SK-N-SH (cell line): ENCODE measurements at regions not wholly inside any gene's neighbourhood (a gene's known extent, or its start where the extent isn't known, plus 50 kb on each side); places are given as distances from the start of the nearest gene placed in this dataset.

ENCODE experiments used
- CTCF ChIA-PET: fragments of 300-600, 350-600 bp; formaldehyde crosslinking; extraction: SDS; loops from one replicate; lab custom pipeline; 2021; lab: Yijun Ruan, JAX
- POLR2A ChIA-PET: fragments of 350-600 bp; sonication (Branson Sonifier 250); formaldehyde crosslinking; extraction: SDS; loops from one replicate; lab custom pipeline; 2020; ENCODE audit warnings: antibody characterized with exemption, inconsistent platforms; lab: Yijun Ruan, JAX
- DNase-seq: peaks from one replicate; pipeline ENCODE4 v3.0.0; 2012
- H2AFZ ChIP-seq: fragments of 200-600 bp; sonication (generic); 2 replicates; pipeline ENCODE4 v1.8.1; 2016; ENCODE audit warnings: antibody characterized with exemption, mild to moderate bottlenecking, low read depth
- H3F3A ChIP-seq: fragments of 200-600 bp; sonication (generic); replicated peaks from 2 replicates; pipeline ENCODE3; 2016; ENCODE audit warnings: antibody characterized with exemption, mild to moderate bottlenecking; ENCODE audit not compliant: insufficient read depth
- H3K27ac ChIP-seq, 2 experiments: fragments of 200-500 bp in 1 of 2; fragments of 200-600 bp in 1 of 2; sonication (Bioruptor generic) in 1 of 2; sonication (generic), shearing (Covaris generic) in 1 of 2; 2 replicates each; pipeline versions ENCODE4 v1.5.1 to v1.6.1; 2014 to 2016; ENCODE audit warnings: low read depth in 2 of 2, inconsistent platforms in 1 of 2, low read length in 1 of 2, mild to moderate bottlenecking in 1 of 2, mixed read lengths in 1 of 2
- H3K27me3 ChIP-seq: fragments of 200-600 bp; sonication (generic), shearing (Covaris generic); 2 replicates; pipeline ENCODE4 v1.6.1; 2016; ENCODE audit warnings: mixed run types; ENCODE audit not compliant: insufficient read depth
- H3K36me3 ChIP-seq, 2 experiments: fragments of 200-500 bp in 1 of 2; fragments of 200-600 bp in 1 of 2; sonication (Bioruptor generic) in 1 of 2; sonication (generic) in 1 of 2; replicated peaks in 1 of 2; 2 replicates each; pipeline versions ENCODE3 to v1.5.1; 2014 to 2016; ENCODE audit warnings: low read length in 1 of 2, mild to moderate bottlenecking in 1 of 2; ENCODE audit not compliant: insufficient read depth in 2 of 2, control insufficient read depth in 1 of 2
- H3K4me1 ChIP-seq, 2 experiments: fragments of 200-500 bp in 1 of 2; fragments of 200-600 bp in 1 of 2; sonication (Bioruptor generic) in 1 of 2; sonication (generic), shearing (Covaris generic) in 1 of 2; 2 replicates each; pipeline versions ENCODE4 v1.5.1 to v1.6.1; 2014 to 2016; ENCODE audit warnings: low read depth in 1 of 2, low read length in 1 of 2, mixed run types in 1 of 2; ENCODE audit not compliant: insufficient read depth in 2 of 2, control insufficient read depth in 1 of 2
- H3K4me2 ChIP-seq: fragments of 200-600 bp; sonication (generic), shearing (Covaris generic); 2 replicates; pipeline ENCODE4 v1.6.1; 2017; ENCODE audit warnings: mixed run types
- H3K4me3 ChIP-seq, 2 experiments: fragments of 200-500 bp in 1 of 2; fragments of 200-600 bp in 1 of 2; sonication (Bioruptor generic) in 1 of 2; sonication (generic), shearing (Covaris generic) in 1 of 2; 2 replicates each; pipeline versions ENCODE4 v1.5.1 to v1.8.1; 2014 to 2016; ENCODE audit warnings: low read depth in 2 of 2, inconsistent platforms in 1 of 2, low read length in 1 of 2, mild to moderate bottlenecking in 1 of 2, mixed read lengths in 1 of 2, moderate library complexity in 1 of 2
- H3K79me2 ChIP-seq: fragments of 200-600 bp; sonication (generic); 2 replicates; pipeline ENCODE4 v1.8.1; 2017; ENCODE audit warnings: mild to moderate bottlenecking; ENCODE audit not compliant: insufficient read depth
- H3K9ac ChIP-seq: fragments of 200-600 bp; sonication (generic); 2 replicates; pipeline ENCODE4 v1.6.1; 2017; ENCODE audit warnings: mixed run types
- H3K9me2 ChIP-seq: fragments of 200-600 bp; sonication (generic); 2 replicates; pipeline ENCODE4 v1.6.1; 2017; ENCODE audit warnings: mixed run types
- H3K9me3 ChIP-seq: fragments of 200-600 bp; sonication (generic); 2 replicates; pipeline ENCODE4 v1.6.1; 2017; ENCODE audit warnings: mixed run types, mild to moderate bottlenecking, moderate library complexity
- H4K20me1 ChIP-seq: fragments of 200-600 bp; sonication (generic); 2 replicates; pipeline ENCODE4 v1.6.1; 2017; ENCODE audit warnings: mild to moderate bottlenecking, mixed run types; ENCODE audit not compliant: insufficient read depth
- CHD2 ChIP-seq: fragments of 150-350 bp; IDR thresholded peaks from 2 replicates; pipeline ENCODE4 v1.6.1; 2018; ENCODE audit warnings: low read length; ENCODE audit not compliant: partially characterized antibody
- EZH2phosphoT487 ChIP-seq: fragments of 200-600 bp; sonication (generic); IDR thresholded peaks from 2 replicates; pipeline ENCODE4 v1.6.1; 2017; ENCODE audit warnings: low read depth, mixed run types, mild to moderate bottlenecking, antibody characterized with exemption, moderate library complexity, borderline replicate concordance
- FOSL2 ChIP-seq: IDR thresholded peaks from 2 replicates; pipeline ENCODE4 v1.4.0; 2012; ENCODE audit warnings: low read depth, mild to moderate bottlenecking, moderate library complexity, borderline replicate concordance
- FOXJ3 ChIP-seq: sonication (generic); formaldehyde crosslinking; IDR thresholded peaks from 2 replicates; pipeline ENCODE4 v1.5.1; 2020; ENCODE audit warnings: mild to moderate bottlenecking, missing genetic modification reagents
- FOXM1 ChIP-seq: IDR thresholded peaks from 2 replicates; pipeline ENCODE4 v1.4.0; 2012; ENCODE audit warnings: low read depth, mild to moderate bottlenecking
- MEF2A ChIP-seq: IDR thresholded peaks from 2 replicates; pipeline ENCODE4 v1.4.0; 2012; ENCODE audit warnings: low read depth, borderline replicate concordance
- MXI1 ChIP-seq: IDR thresholded peaks from 2 replicates; pipeline ENCODE4 v1.6.1; 2012; ENCODE audit warnings: mild to moderate bottlenecking, low read depth, low read length, improper control_type of control experiment
- NRF1 ChIP-seq: IDR thresholded peaks from 2 replicates; pipeline ENCODE4 v1.6.1; 2012; ENCODE audit warnings: low read depth, mild to moderate bottlenecking, low read length
- RCOR1 ChIP-seq: fragments of 150-350 bp; IDR thresholded peaks from 2 replicates; pipeline ENCODE4 v1.6.1; 2017; ENCODE audit warnings: antibody characterized with exemption, low read length
- RFX5 ChIP-seq: IDR thresholded peaks from 2 replicates; pipeline ENCODE4 v1.6.1; 2012; ENCODE audit warnings: mild to moderate bottlenecking, improper control_type of control experiment, low read length
- SMC3 ChIP-seq: IDR thresholded peaks from 2 replicates; pipeline ENCODE4 v1.6.1; 2012; ENCODE audit warnings: low read depth, low read length, improper control_type of control experiment
- TCF12 ChIP-seq: IDR thresholded peaks from 2 replicates; pipeline ENCODE4 v1.4.0; 2012
- TEAD4 ChIP-seq: IDR thresholded peaks from 2 replicates; pipeline ENCODE4 v1.4.0; 2012; ENCODE audit warnings: mild to moderate bottlenecking, borderline replicate concordance; ENCODE audit not compliant: insufficient read depth
- WGBS: methylation state at CpG from one replicate; pipeline ENCODE4 v1.1.6; 2017; ENCODE audit warnings: low lambda C conversion rate; 5-methylcytosine and 5-hydroxymethylcytosine counted together
- TF ChIP-seq, protein P1 (sequence below): IDR thresholded peaks from 2 replicates; pipeline ENCODE4 v1.4.0; 2012; ENCODE audit warnings: low read depth, borderline replicate concordance
- TF ChIP-seq, protein P2 (sequence below): fragments of 150-350 bp; IDR thresholded peaks from 2 replicates; pipeline ENCODE4 v1.6.1; 2016; ENCODE audit warnings: mild to moderate bottlenecking, low read depth, low read length
- TF ChIP-seq, protein P3 (sequence below): IDR thresholded peaks from 2 replicates; pipeline ENCODE4; 2012
- TF ChIP-seq, protein P4 (sequence below): IDR thresholded peaks from 2 replicates; pipeline ENCODE4 v1.4.0; 2012; ENCODE audit warnings: low read depth, borderline replicate concordance

DNA sequence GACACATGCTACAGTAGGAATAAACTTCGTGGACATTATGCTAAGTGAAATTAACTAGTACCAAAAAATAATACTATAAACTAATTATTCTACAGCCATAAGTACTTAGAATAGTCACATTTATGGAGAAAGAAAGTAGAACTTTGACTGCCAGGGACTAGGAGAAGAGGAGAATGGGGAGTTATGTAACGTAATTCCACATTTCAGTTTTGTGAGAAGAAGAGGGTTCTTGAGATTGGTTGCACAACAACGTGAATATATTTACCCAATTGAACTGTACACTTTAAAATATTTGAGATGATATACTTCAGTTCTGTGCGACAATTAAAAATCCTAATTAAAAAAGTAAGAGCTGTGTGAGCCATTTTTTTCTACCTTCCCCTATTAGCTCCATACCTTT lies 1412.9 kb downstream of the PLA2G4A start:
- no peaks in the 10 kb centered on the region; the same call in 1 of the 2 replicates for H3K9me2 ChIP-seq
- H3F3A ChIP-seq, result peaks cover 9% of the 10 kb centered on the region
- 70% methylated on average over 4 of the region's 4 CpGs for WGBS
- DNase-seq, result no peak
- TF ChIP-seq FOXJ3 (CRISPR knock-in tag) (no peak), RCOR1 (no peak), RFX5 (no peak), CHD2 (no peak), SMC3 (no peak), FOSL2 (no peak), FOXM1 (no peak)
- TF ChIP-seq, protein P1, sequence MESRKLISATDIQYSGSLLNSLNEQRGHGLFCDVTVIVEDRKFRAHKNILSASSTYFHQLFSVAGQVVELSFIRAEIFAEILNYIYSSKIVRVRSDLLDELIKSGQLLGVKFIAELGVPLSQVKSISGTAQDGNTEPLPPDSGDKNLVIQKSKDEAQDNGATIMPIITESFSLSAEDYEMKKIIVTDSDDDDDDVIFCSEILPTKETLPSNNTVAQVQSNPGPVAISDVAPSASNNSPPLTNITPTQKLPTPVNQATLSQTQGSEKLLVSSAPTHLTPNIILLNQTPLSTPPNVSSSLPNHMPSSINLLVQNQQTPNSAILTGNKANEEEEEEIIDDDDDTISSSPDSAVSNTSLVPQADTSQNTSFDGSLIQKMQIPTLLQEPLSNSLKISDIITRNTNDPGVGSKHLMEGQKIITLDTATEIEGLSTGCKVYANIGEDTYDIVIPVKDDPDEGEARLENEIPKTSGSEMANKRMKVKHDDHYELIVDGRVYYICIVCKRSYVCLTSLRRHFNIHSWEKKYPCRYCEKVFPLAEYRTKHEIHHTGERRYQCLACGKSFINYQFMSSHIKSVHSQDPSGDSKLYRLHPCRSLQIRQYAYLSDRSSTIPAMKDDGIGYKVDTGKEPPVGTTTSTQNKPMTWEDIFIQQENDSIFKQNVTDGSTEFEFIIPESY, result no peak
- H2AFZ ChIP-seq, result no peak overlapping the region
- H3K36me3 ChIP-seq, result no peaks in the 10 kb centered on the region
- H3K27me3 ChIP-seq, result no peaks in the 10 kb centered on the region
- ChIA-PET POLR2A (no interaction called here), CTCF (no interaction called here)
- no peaks in the 10 kb centered on the region for H3K9me3 ChIP-seq
- no peaks in the 10 kb centered on the region for H4K20me1 ChIP-seq
- H3K27ac ChIP-seq, result no peak overlapping the region
- no peak overlapping the region for H3K9ac ChIP-seq
- no peaks in the 10 kb centered on the region for H3K79me2 ChIP-seq
- no peak overlapping the region for H3K4me3 ChIP-seq
- H3K4me2 ChIP-seq, result no peak overlapping the region
- no peaks in the 10 kb centered on the region; a peak in 2 of 4 replicates for H3K4me1 ChIP-seq

DNA sequence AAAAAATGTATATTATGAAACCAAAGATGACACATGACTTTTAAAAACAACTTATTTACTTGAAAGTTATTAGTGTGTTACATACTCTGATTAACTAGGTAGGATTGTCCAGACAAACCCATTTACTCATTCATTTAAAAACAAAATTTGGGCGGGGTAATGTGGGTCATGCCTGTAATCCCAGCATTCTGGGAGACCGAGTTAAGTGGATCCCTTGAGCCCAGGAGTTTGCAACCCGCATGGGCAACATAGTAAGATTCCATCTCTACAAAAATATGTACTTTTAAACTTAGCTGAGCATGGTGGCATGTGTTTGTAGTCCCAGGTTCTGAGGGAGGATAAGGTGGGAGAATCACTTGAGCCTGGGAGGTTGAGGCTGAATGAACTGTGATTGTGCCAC lies 1414.7 kb downstream of the PLA2G4A start:
- Histone ChIP-seq H3K4me3 (no peak overlapping the region), H3F3A (no peaks in the 10 kb centered on the region), H3K9me2 (no peaks in the 10 kb centered on the region; the same call in 1 of the 2 replicates), H3K4me1 (no peaks in the 10 kb centered on the region; a peak in 1 of 4 replicates), H3K79me2 (no peaks in the 10 kb centered on the region), H3K27ac (no peak overlapping the region), H2AFZ (no peak overlapping the region), H3K4me2 (no peak overlapping the region), H3K9ac (no peak overlapping the region), H4K20me1 (no peaks in the 10 kb centered on the region), H3K27me3 (no peaks in the 10 kb centered on the region), H3K36me3 (no peaks in the 10 kb centered on the region), H3K9me3 (no peaks in the 10 kb centered on the region)
- POLR2A ChIA-PET, result no interaction called here
- DNase-seq, result no peak
- WGBS, result 54% methylated on average over 3 of the region's 3 CpGs
- TF ChIP-seq MEF2A (no peak), CHD2 (no peak), NRF1 (no peak), FOXJ3 (CRISPR knock-in tag) (no peak)
- CTCF ChIA-PET, result no interaction called here

DNA sequence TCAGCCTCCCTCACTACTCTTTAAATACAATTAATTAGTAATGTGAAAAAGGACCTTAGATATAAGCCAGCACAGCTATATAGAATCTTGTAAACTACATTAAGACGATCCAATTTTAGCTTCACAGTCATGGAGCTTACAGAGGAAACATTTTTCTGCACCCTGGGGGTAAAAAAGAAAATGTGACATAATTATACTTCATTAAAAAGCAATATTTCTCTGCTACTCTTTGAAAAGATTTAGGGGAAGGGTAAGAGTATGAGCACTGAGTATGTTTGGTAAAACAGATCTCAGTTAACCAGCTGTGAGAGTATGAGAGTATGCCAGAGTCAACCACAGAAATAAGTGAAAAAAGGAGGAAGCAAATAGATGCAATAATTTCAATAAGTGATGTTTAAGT lies 1415.9 kb downstream of the PLA2G4A start:
- Histone ChIP-seq H3K27me3 (no peaks in the 10 kb centered on the region), H3K9ac (no peak overlapping the region), H3K36me3 (no peaks in the 10 kb centered on the region), H3F3A (no peaks in the 10 kb centered on the region), H3K4me2 (no peak overlapping the region), H3K27ac (no peak overlapping the region), H4K20me1 (no peaks in the 10 kb centered on the region), H3K4me3 (no peak overlapping the region), H3K9me2 (no peaks in the 10 kb centered on the region; the same call in 1 of the 2 replicates), H3K4me1 (no peaks in the 10 kb centered on the region; a peak in 1 of 4 replicates), H3K79me2 (no peaks in the 10 kb centered on the region), H3K9me3 (no peaks in the 10 kb centered on the region), H2AFZ (no peak overlapping the region)
- ChIA-PET POLR2A (no interaction called here), CTCF (interaction anchor here (1.1 kb wide), 1 partner anchor 18 kb away, joined by 3 read pairs; no protein-coding TSS in a partner anchor)
- no peak for DNase-seq
- 54% methylated on average over 1 of the region's 1 CpG for WGBS
- TF ChIP-seq MXI1 (no peak), EZH2phosphoT487 (no peak), CHD2 (no peak), FOXJ3 (CRISPR knock-in tag) (no peak), TEAD4 (no peak), FOXM1 (no peak), TCF12 (no peak)
- TF ChIP-seq, protein P2, sequence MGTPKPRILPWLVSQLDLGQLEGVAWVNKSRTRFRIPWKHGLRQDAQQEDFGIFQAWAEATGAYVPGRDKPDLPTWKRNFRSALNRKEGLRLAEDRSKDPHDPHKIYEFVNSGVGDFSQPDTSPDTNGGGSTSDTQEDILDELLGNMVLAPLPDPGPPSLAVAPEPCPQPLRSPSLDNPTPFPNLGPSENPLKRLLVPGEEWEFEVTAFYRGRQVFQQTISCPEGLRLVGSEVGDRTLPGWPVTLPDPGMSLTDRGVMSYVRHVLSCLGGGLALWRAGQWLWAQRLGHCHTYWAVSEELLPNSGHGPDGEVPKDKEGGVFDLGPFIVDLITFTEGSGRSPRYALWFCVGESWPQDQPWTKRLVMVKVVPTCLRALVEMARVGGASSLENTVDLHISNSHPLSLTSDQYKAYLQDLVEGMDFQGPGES, result no peak
- TF ChIP-seq, protein P3, sequence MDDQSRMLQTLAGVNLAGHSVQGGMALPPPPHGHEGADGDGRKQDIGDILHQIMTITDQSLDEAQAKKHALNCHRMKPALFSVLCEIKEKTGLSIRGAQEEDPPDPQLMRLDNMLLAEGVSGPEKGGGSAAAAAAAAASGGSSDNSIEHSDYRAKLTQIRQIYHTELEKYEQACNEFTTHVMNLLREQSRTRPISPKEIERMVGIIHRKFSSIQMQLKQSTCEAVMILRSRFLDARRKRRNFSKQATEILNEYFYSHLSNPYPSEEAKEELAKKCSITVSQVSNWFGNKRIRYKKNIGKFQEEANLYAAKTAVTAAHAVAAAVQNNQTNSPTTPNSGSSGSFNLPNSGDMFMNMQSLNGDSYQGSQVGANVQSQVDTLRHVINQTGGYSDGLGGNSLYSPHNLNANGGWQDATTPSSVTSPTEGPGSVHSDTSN, result no peak
- TF ChIP-seq, protein P4, sequence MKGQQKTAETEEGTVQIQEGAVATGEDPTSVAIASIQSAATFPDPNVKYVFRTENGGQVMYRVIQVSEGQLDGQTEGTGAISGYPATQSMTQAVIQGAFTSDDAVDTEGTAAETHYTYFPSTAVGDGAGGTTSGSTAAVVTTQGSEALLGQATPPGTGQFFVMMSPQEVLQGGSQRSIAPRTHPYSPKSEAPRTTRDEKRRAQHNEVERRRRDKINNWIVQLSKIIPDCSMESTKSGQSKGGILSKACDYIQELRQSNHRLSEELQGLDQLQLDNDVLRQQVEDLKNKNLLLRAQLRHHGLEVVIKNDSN, result no peak
